HG02870 (cell line): ENCODE measurements at regions not wholly inside any gene's neighbourhood (a gene's known extent, or its start where the extent isn't known, plus 50 kb on each side); places are given as distances from the start of the nearest gene placed in this dataset.
"Not testable (repeated sequence)": the region's sequence is repeated elsewhere in the genome, so short reads cannot be mapped to it uniquely, and the experiment has no call there.

Experiments
- ATAC-seq: cut with Tn5 transposase; IDR thresholded peaks from one replicate; pipeline ENCODE4 v1.9.1; 2021; ENCODE audit warnings: mild to moderate bottlenecking, moderate library complexity; ENCODE audit not compliant: unreplicated experiment

DNA sequence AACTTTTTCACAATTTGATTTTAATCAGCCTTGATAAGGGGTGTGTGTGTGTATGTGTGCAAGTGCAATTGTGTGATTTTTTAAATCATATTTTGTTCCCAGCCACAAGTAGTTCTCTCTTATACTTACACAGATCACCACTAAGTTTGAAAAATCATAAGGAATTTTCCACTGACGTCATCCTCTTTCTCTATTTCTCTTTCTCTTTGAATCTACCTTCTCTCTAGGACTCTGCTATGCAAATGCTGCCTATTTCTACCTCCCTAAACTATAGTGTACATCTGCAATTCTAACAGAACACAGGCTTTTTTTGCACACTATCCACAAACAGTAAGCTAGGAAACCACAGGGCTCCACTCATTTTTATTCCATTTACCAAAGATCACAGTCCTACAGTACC lies 254.6 kb upstream of the CYLC2 start:
- no peak for ATAC-seq

DNA sequence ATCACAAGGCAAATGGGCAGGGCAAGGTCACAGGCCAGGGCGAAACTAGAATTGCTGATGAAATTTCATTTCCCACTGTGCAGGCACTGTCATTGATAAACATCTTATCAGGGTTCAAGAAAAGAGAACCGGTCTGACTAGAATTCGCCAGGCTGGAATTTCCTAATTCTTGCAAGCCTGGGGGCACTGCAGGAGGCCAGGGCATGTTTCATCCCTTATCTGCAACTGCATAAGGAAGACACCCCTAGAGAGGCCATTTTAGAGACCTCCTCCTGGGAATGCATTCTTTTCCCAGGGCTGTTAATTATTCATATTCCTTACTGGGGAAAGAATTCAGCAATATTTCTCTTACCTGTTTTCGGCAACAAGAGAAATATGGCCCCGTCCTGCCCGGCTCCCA lies 266.2 kb upstream of the CYLC2 start:
- no peak for ATAC-seq

DNA sequence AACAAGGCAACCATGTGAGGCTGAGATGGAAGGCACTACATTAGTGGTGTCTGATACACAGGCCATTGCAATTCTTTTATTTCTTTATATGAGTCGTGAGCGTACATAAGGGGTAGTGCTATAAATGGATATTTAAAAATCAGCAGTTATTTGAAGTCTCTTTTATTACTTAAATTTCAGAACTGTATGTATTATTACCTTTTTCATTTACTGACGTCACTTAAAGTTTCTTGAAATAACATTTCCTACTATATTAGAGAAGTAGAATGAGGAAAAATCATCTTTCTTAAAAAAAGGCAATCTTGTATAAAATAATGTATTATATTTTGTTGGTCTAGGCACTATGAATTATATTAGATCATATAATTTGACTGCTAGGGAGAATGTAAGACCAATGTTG lies 280.9 kb upstream of the CYLC2 start:
- ATAC-seq, result no peak

DNA sequence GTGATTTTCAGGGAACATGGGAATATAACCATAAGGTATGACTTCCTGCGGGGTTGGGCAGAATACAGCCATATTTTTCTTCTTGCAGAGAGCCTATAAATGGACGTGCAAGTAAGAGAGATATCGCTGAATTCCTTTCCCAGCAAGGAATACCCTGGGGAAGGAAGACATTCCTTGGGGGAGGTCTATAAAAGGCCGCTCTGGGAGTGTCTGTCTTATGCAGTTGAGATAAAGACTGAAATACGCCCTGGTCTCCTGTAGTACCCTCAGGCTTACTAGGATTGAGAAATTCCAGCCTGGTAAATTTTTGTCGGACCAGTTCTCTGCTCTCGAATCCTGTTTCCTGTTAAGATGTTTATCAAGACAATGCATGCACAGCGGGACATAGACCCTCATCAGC lies 282.2 kb upstream of the CYLC2 start:
- not testable (repeated sequence) for ATAC-seq

DNA sequence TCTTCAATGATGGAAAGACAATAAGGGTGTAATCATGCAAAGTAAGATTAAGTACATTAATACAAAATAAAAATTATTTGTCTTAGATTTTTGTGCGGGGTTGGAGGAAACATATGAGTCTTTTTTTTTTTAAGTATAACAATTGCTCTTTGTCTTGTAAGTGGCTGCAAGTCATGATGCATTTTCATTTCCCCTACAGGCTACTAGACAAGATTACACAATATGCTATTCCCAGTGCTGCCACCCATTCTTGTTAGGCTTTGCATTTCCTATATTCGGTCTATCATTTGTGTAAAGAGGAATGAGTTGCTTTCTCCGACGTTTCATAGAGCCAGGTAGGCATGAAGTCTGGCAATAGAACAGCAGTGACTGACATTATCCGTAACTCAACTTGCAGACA lies 294.2 kb upstream of the CYLC2 start:
- ATAC-seq, result no peak

DNA sequence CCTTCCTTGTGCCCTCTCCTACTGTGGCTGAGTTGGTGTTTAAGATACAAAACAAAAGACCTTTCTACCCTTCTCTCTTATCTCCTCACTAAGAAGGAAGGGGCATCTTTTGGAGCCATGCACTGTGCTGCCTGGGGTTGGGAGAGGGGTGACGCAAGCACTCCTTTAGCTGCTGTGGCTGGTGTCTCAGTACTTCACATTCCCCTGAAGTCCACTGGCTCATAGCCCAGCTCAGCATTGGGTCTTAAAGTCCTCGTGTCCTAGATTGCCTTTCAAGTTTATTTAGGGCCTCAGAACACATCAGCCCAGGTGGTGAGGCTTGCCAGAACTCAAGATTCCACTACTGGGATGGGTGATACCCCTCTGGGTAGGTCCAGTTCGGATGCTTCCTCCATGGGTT lies 325.9 kb upstream of the CYLC2 start:
- ATAC-seq, result no peak

DNA sequence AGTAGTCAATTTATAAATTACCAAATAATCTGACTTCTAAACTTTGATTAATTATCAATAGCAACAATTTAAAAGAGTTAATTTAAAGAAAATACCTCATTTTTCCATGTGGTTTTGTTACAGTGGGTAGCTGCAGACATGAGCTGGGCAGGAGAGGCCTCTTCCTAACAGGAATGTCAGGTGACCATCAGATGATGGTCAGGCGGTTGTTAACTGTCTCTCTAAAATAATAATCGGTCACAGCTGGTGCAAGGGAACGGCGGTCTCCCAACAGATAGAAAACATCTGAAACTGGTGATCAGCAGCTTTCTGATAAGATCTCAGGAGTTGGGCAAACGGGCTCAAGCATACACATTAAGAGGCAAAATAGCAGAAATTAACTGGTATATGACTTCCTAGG lies 342.7 kb upstream of the CYLC2 start:
- no peak for ATAC-seq

DNA sequence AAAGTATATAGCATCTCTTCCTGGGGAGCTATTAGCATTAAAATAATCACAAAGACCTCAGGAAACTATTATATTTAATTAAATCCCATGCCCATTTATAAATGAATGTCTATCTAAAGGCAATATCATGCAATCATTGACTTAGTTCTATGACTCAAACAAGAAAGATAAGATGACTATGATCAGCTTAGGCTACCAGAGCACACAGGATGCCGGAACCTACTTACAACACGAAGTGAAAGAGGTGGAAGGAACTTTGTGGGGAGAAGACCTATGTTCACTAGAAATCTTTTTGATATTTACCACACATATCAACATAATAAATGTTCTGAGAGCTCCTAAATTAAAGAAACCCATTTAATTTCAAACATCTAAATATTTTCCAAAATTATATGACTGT lies 344.2 kb upstream of the CYLC2 start:
- no peak for ATAC-seq

DNA sequence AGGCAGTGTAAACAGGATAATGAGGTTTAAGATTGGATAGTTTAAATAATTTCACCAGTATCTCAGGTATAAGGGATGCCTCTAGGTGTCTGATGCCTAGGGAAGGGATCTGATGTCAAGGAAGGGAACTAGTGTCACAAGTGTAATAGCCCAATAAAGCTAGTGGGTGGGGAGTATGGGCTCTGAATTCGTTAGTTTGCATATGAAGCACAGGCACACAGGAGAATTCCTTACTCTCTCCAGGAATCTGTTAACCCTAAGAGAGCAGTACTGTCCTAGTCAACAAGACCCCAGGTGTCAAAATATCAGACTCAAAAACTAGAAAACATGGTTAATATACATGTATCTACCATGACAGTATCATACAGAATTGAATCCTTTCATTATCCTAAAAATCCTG lies 352.5 kb upstream of the CYLC2 start:
- ATAC-seq, result no peak

DNA sequence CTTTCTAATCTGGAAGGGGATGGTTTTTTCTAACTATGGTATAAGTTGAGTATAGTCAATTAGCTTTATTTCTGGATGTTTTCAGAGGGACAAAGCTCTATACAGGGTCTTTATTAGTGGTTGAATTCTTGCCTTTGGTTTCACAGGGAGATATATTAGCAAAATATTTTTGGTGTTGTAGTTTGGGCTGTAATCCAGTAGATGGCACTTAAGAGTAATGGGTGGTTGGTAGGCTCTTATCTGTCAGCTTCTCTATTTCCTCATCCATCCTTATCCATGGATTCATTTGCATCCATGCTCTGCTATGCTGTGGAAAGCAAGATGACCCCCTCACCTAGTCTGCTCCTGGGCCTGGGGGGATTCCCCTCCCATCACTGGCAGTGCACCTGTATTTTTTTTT lies 363.6 kb upstream of the CYLC2 start:
- no peak for ATAC-seq

DNA sequence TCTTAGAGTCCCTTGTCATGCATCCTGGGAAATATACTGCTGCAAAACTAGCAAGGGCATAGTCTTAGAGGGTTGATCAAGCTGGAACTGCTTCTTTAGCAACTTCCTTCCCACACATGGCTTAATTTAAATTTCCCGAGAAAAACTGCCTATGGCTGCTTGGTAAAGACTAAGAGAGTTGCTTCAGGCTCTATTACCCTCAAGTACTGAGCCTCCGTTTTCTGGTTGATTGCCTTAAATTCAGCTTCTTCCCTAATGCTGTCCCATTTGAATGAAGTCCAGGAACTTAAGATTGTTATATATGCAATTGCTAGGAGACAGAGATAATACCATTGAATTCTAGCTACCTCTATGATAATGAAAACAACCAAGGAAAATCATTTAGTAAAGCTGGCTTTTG lies 385.7 kb upstream of the CYLC2 start:
- no peak for ATAC-seq

DNA sequence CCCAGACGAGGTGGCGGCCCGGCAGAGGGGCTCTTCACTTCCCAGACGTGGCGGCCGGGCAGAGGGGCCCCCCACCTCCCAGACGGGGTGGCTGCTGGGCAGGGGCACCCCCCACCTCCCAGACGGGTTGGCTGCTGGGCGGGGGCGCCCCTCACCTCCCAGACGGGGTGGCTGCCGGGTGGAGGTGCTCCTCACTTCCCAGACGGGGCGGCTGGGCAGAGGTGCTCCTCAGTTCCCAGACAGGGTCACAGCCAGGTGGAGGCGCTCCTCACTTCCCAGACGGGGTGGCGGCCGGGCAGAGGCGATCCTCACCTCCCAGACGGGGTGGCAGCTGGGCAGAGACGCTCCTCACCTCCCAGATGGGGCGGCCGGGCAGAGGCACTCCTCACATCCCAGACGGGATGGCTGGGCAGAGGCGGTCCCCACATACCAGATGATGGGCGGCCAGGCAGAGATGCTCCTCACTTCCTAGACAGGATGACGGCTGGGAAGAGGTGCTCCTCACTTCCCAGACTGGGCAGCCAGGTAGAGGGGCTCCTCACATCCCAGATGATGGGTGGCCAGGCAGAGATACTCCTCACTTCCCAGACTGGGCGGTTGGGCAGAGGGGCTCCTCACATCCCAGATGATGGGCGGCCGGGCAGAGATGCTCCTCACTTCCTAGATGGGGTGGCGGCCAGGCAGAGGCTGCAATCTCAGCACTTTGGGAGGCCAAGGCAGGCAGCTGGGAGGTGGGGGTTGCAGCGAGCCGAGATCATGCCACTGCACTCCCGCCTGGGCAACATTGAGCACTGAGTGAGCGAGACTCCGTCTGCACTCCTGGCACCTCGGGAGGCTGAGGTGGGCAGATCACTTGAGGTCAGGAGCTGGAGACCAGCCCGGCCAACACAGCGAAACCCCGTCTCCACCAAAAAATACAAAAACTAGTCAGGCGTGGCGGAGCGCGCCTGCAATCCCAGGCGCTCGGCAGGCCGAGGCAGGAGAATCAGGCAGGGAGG lies 391.6 kb upstream of the CYLC2 start:
- ATAC-seq, result not testable (repeated sequence)

DNA sequence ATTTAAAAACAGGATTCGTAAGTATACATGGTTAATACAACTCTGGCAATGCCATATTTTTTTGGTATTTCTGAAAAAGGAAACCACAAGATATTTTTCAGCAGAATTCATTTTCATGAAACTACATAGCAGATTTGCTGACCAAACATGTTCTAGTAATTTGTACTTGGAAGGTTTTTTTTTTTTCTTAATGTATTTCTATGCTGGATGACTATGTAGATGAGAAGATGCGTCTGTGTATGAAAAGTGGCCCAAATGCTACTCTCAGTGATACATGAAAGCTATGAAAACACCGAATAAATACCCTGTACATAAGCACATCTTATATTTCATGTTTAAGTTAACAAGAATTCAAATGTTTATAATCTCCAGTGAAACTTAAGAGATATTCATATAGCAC lies 400.9 kb upstream of the CYLC2 start:
- ATAC-seq, result no peak

DNA sequence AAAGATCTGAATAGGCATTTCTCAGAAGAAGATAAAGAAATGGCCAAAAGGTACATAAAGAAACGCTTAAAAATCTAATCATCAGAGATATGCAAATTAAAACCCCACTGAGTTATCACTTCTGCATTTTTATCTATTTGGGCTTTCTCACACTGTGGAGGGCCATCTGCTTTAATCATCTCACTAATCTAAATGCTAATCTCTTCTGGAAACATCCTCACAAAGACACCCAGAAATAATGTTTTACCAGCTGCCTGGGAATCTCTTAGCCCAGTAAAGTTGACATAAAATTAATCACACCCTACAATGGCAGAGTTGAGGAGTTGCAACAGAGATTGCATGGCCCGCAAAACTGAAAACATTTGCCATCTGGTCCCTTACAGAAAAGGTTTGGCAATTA lies 407.9 kb upstream of the CYLC2 start:
- ATAC-seq, result no peak

DNA sequence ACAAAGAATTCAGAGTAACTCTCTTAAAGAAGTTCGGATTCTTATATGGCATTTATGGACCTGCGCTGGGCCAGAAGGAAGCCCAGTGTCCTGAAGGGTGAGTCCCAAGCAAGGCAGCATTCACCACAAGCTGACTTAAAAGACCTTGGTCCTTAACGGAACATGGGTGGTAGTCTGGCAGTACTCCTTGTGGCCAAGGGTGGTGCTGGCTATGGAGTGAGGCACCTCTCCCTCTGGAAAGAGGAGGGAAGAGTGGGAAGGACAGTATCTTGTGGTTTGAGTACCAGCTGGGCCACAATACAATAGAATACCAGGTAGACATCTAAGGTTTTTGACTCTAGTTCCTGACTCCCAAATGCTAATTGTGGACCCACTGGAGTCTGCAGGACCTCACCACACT lies 425.7 kb upstream of the CYLC2 start:
- no peak for ATAC-seq

DNA sequence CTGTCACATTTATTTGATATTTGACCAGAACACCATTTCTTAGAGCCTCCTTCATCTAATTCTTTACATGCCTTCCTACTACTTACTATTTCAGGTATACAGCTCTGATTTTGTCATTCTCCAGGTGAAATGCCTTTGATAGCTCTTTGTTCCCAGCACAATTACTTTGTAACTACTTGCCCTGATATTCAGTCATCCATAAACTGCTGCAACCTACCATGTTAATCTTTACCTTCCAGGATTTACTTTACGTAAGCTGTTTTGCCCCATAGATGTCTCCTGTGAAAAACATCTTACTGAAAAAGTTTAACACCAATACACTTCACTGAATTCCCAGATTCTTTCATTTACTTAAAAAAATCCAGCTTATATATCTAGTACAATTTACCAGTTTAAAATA lies 443.8 kb upstream of the CYLC2 start:
- ATAC-seq, result no peak

DNA sequence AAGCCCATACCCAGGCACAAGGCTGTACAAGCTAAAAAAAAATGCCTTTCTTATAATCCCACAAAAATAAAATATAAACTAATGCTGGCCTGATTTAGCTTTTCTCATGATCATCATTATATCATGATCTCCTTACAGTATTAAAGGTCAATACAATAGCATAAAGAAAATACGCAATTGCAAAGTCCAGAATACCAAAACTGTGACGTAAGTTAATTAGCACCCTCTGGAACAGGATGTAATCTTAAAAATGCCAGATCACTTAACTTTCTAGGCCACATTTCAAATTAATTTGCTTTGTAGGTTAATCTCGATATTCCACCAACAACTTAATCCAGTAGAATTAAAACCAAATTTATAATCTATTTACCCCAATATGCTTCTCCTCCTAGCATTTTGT lies 444.2 kb upstream of the CYLC2 start:
- no peak for ATAC-seq

DNA sequence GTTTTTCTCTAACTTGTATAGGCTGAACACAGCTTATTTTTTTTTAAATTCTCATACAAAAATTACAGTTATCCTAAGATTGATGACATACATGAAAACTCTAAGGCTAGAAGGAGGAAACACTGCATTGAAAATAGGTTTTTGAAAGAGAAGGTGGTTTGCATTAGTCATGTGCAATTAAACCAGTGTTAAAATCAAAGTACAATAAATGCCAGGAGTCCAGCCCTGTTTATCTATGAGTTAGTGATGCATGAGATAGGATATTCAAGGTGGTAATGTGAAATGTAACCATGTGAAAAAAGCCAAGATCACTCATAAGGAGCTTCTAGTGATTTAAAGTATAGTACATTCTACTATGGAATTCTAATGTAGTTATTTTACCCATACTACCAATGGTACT lies 444.9 kb upstream of the CYLC2 start:
- ATAC-seq, result no peak

DNA sequence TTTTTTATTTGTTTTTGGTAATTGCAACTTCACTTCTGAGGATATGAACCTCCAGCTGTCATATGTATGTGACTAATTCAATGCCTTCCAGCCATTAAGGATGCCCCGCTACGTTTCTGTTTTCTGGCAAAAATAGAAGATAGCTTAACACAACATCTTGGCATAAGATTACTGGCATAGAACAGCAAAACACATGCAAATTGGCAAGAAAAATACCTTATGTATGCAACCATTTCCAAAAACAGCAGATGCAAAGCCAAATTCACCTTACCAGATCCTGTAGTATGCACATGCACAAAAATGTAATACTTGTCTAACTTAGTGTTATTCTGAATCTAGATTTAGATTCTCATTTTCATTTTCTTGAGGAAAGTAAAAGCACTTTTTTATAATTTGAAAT lies 461.1 kb upstream of the CYLC2 start:
- ATAC-seq, result no peak

DNA sequence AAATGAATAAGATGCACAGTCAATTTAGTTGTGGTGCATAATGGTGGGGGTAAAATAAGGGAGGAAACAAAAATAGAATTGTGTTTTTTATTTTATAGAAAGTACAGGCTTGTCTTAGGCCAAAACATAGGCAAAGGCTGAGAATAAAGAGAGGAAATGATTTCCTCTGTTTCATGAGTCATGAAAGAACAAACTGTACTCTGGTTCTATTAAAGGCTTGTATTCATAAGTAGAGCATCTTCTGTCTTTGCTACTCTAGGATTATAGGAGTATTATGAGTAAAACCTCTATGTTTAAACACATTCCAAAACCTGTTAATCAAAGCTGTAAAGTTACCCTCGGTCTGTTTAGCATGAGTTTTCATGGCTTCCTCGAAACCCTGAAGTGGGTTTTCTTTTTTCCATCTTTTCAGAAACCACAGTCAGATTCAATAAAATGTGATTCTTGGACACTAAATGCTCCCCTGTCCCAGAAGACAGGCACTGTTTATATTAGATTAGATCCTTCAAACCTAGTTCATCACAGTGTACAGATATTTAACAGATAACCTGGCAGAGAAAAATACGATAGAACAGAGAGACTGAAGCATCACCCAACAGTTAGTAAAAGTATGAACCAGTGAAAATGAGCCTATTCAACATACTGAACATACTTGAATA lies 473.9 kb upstream of the CYLC2 start:
- no peak for ATAC-seq

DNA sequence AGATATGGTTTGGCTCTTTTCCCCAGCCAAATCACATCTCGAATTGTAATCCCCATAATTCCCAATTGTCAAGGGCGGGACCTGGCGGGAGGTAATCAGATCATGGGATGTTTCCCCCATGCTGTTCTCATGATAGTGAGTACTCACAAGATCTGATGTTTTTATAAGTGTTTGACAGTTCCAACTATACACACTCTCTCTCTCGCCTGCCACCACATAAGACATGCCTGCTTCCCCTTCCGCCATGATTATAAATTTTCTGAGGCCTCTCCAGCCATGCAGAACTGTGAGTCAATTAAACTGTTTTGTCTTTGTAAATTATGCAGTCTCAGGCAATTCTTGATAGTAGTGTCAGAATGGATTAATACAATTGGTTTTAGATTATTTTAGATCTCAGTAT lies 475.7 kb upstream of the CYLC2 start:
- ATAC-seq, result no peak

DNA sequence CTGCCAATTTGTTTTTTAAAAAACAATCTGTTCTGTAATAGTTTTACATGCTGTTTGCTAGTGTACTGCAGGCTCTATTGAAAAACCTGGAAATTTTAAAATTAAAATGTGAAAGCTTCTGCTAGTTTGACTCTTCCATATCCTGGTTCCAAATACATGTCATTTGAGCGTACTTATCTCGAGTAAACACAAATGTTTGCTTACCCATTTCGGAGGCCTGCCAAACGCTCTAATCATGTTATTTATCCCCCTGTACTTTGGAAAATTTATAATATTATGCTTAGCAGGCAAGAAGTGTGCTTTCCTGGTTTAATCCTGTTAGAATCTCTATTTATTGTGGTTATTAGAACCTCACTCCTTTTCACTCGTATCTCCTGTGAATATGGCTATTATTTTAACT lies 476.8 kb upstream of the CYLC2 start:
- ATAC-seq, result no peak
